GM12878 (cell line): ENCODE measurements at regions not wholly inside any gene's neighbourhood (a gene's known extent, or its start where the extent isn't known, plus 50 kb on each side); places are given as distances from the start of the nearest gene placed in this dataset.
"Not testable (repeated sequence)": the region's sequence is repeated elsewhere in the genome, so short reads cannot be mapped to it uniquely, and the experiment has no call there.

ENCODE experiments used
- ATAC-seq: fragments of 200-7000 bp; cut with Tn5 transposase; 3 replicates; pipeline ENCODE4 v1.9.1; 2020; ENCODE audit warnings: mild to moderate bottlenecking, moderate library complexity
- BruUV-seq: library from RNA; stranded (reverse); fragments of 400-500 nt; replicated peaks from 2 replicates; lab custom pipeline; 2021; lab: Mats Ljungman, UMichigan
- CTCF ChIA-PET: fragments of 300-600 bp; sonication (Branson Sonifier 250); formaldehyde crosslinking; extraction: SDS; loops from one replicate; lab custom pipeline; 2021; ENCODE audit warnings: inconsistent platforms; lab: Yijun Ruan, JAX
- POLR2A ChIA-PET: fragments of 350-600 bp; formaldehyde crosslinking; extraction: SDS; loops from one replicate; lab custom pipeline; 2021; ENCODE audit warnings: inconsistent platforms; lab: Charles Lee
- RAD21 ChIA-PET: fragments of 300-600 bp; sonication (Branson Sonifier 250); formaldehyde crosslinking; loops from one replicate; lab custom pipeline; 2023; ENCODE audit warnings: antibody characterized with exemption; ENCODE audit not compliant: unreplicated experiment; lab: Charles Lee
- SMC1A ChIA-PET: fragments of 300-600 bp; sonication (Branson Sonifier 250); formaldehyde crosslinking; loops from one replicate; lab custom pipeline; 2023; ENCODE audit not compliant: unreplicated experiment, uncharacterized antibody; lab: Charles Lee
- DNase-seq: peaks from one replicate; pipeline ENCODE4 v3.0.0-alpha.2; 2011; ENCODE audit warnings: low read depth, low spot score
- FAIRE-seq: peaks from 3 replicates; lab custom pipeline; 2011; peaks lifted over from hg19 to GRCh38; lab: Jason Lieb, UNC
- H2AFZ ChIP-seq: 2 replicates; pipeline ENCODE4 v1.6.0; 2011; ENCODE audit warnings: low read depth, low read length, control low read depth; ENCODE audit not compliant: control insufficient read depth
- H3K27ac ChIP-seq: 2 replicates; pipeline ENCODE4 v1.5.1; 2011; ENCODE audit warnings: control low read depth; ENCODE audit not compliant: control insufficient read depth, insufficient read depth
- H3K27me3 ChIP-seq, 2 experiments: replicated peaks in 1 of 2; 2 replicates each; pipeline versions ENCODE4 v1.6.0 to v1.6.1; 2011; ENCODE audit warnings: low read length in 1 of 2; ENCODE audit not compliant: control insufficient read depth in 2 of 2, insufficient read depth in 2 of 2
- H3K36me3 ChIP-seq, 2 experiments: 2 replicates each; pipeline ENCODE4 v1.5.1; 2011; ENCODE audit warnings: low read length in 1 of 2; ENCODE audit not compliant: control insufficient read depth in 2 of 2, insufficient read depth in 2 of 2
- H3K4me1 ChIP-seq: 2 replicates; pipeline ENCODE4 v1.6.1; 2011; ENCODE audit warnings: mild to moderate bottlenecking, low read length, moderate library complexity, mixed read lengths; ENCODE audit not compliant: control insufficient read depth, insufficient read depth
- H3K4me2 ChIP-seq: 2 replicates; pipeline ENCODE4 v1.6.0; 2011; ENCODE audit warnings: control low read depth; ENCODE audit not compliant: control insufficient read depth, insufficient read depth
- H3K4me3 ChIP-seq: fragments of 200-600 bp; sonication (generic); 2 replicates; pipeline ENCODE4 v1.5.1; 2016
- H3K79me2 ChIP-seq: 2 replicates; pipeline ENCODE4 v1.6.0; 2011; ENCODE audit warnings: low read length; ENCODE audit not compliant: control insufficient read depth, insufficient read depth
- H3K9ac ChIP-seq: 2 replicates; pipeline ENCODE4 v1.8.0; 2011; ENCODE audit warnings: low read length, control low read depth, mixed read lengths; ENCODE audit not compliant: control insufficient read depth, insufficient read depth
- H3K9me3 ChIP-seq: replicated peaks from 3 replicates; pipeline ENCODE4 v1.5.1; 2011; ENCODE audit warnings: mild to moderate bottlenecking, low read length; ENCODE audit not compliant: control insufficient read depth, insufficient read depth
- H4K20me1 ChIP-seq: 2 replicates; pipeline ENCODE4 v1.6.0; 2011; ENCODE audit not compliant: control insufficient read depth, insufficient read depth
- whole genome bisulfite sequencing: methylation state at CpG from one replicate; pipeline ENCODE4 v1.1.6; 2016; ENCODE audit warnings: low lambda C conversion rate; ENCODE audit not compliant: insufficient replicate concordance, insufficient coverage; ENCODE audit errors: missing lambda C conversion rate; 5-methylcytosine and 5-hydroxymethylcytosine counted together
- in situ Hi-C: fragments of 300-500 bp; cut with MboI; formaldehyde crosslinking; loops from 9 replicates; pipeline ENCODE4 v1.14.3; 2018; ENCODE audit warnings: mixed read lengths
- intact Hi-C: fragments of 100-400 bp; cut with micrococcal nuclease; formaldehyde crosslinking; loops from one replicate; pipeline ENCODE4 v1.14.2; 2022; ENCODE audit not compliant: unreplicated experiment

GRCh38 chr5:177847914-177848313 lies 65.2 kb upstream of the FAM153A start:
- WGBS = 62% methylated on average over 6 of the region's 7 CpGs
- not testable (repeated sequence) for BruUV-seq, H2AFZ ChIP-seq

DNA sequence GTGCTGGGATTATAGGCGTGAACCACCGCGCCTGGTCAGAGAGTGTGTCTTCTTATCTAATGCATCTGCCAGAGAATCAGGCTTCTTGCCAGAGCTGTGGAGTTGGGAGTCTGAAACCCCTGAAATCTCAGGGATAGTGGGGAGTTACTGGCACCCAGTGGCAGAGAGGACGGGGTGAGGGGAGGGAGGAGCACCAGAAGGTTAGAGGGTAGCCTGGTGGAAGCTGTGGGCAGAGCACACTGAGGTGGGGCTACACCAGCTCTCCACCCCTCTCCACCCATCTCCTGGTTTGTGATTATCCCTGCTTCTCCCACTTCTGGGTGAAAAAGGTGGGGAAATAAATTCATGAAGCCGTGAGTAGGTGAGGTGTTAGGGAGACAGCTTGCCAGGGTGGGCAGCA lies 63.9 kb upstream of the FAM153A start:
- SMC1A ChIA-PET, H3K9ac ChIP-seq, FAIRE-seq, H3K4me3 ChIP-seq, CTCF ChIA-PET, H3K27ac ChIP-seq, ATAC-seq, H3K9me3 ChIP-seq, BruUV-seq, DNase-seq, H3K4me1 ChIP-seq, H3K79me2 ChIP-seq, intact Hi-C loops, RAD21 ChIA-PET, H3K27me3 ChIP-seq, H2AFZ ChIP-seq, H3K36me3 ChIP-seq, in situ Hi-C loops, H3K4me2 ChIP-seq, H4K20me1 ChIP-seq, POLR2A ChIA-PET: not testable (repeated sequence)
- WGBS = 0% methylated on average over 1 of the region's 5 CpGs

More at GRCh38 chr5:177847914-177848313, 65.2 kb upstream of the FAM153A start:
- in situ Hi-C loops, RAD21 ChIA-PET, CTCF ChIA-PET, FAIRE-seq, H3K4me1 ChIP-seq, H3K9me3 ChIP-seq, H3K36me3 ChIP-seq, ATAC-seq, H3K27ac ChIP-seq, H3K27me3 ChIP-seq, POLR2A ChIA-PET, DNase-seq, intact Hi-C loops, H3K4me2 ChIP-seq, H3K79me2 ChIP-seq, H4K20me1 ChIP-seq, H3K4me3 ChIP-seq, SMC1A ChIA-PET, H3K9ac ChIP-seq: not testable (repeated sequence)

- H3K79me2 ChIP-seq, H3K27ac ChIP-seq, FAIRE-seq, intact Hi-C loops, H3K9ac ChIP-seq, SMC1A ChIA-PET, CTCF ChIA-PET, RAD21 ChIA-PET, H2AFZ ChIP-seq, H3K4me3 ChIP-seq, ATAC-seq, POLR2A ChIA-PET, H3K4me2 ChIP-seq, in situ Hi-C loops, BruUV-seq, DNase-seq, H4K20me1 ChIP-seq, H3K4me1 ChIP-seq, H3K36me3 ChIP-seq, H3K9me3 ChIP-seq, H3K27me3 ChIP-seq: not testable (repeated sequence)
- 29% methylated on average over 1 of the region's 4 CpGs for WGBS
Measured at GRCh38 chr5:177845906-177846305, 63.2 kb upstream of the FAM153A start.

DNA sequence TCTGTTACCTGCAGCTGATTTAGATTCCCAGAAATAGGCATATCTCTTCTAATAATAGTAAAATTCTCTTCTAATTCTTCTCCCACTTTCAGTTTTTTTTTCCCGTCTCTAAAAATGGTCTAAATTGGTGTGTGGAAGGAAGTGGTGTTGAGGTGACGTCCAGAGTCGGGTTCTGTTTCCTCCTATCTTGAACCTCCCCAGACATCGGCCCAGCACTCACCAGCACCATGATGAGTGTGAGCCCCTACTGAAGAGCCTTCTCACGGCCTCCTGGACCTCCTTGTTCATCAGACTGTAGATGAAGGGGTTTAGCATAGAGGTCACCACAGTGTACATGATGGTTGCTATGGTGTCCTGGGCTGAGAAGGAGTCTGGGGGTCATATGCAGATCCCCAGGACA lies 53.5 kb upstream of the FAM153A start:
- H3K79me2 ChIP-seq, H3K4me2 ChIP-seq, H3K9me3 ChIP-seq, H3K27ac ChIP-seq, H3K9ac ChIP-seq, SMC1A ChIA-PET, H3K27me3 ChIP-seq, H3K36me3 ChIP-seq, H3K4me1 ChIP-seq, H2AFZ ChIP-seq, DNase-seq, RAD21 ChIA-PET, in situ Hi-C loops, CTCF ChIA-PET, H4K20me1 ChIP-seq, ATAC-seq, H3K4me3 ChIP-seq, BruUV-seq, intact Hi-C loops, POLR2A ChIA-PET: not testable (repeated sequence)
- FAIRE-seq = peak; percentile 75
- WGBS = 4% methylated on average over 3 of the region's 5 CpGs
